Neural cell (in vitro differentiated cells): ENCODE measurements at regions not wholly inside any gene's neighbourhood (a gene's known extent, or its start where the extent isn't known, plus 50 kb on each side); places are given as distances from the start of the nearest gene placed in this dataset.

Source experiments
- EP300 ChIP-seq: fragments of 450-650 bp; conservative IDR thresholded peaks from 2 replicates; pipeline ENCODE4 v1.6.1; 2014; ENCODE audit warnings: antibody characterized with exemption, mild to moderate bottlenecking, moderate library complexity; ENCODE audit not compliant: poor library complexity, severe bottlenecking
- EZH2 ChIP-seq: fragments of 200-600, 300-800 bp; shearing (Covaris generic), sonication (generic); IDR thresholded peaks from 2 replicates; pipeline ENCODE4 v1.6.1; 2014; ENCODE audit warnings: antibody characterized with exemption, low read length, borderline replicate concordance, mild to moderate bottlenecking; ENCODE audit not compliant: insufficient read depth, poor library complexity, severe bottlenecking
- MXI1 ChIP-seq: fragments of 450-650 bp; conservative IDR thresholded peaks from 2 replicates; pipeline ENCODE4 v1.6.1; 2014; ENCODE audit warnings: antibody characterized with exemption, mild to moderate bottlenecking; ENCODE audit not compliant: poor library complexity, severe bottlenecking
- POLR2AphosphoS5 ChIP-seq: IDR thresholded peaks from 2 replicates; pipeline ENCODE4 v1.6.1; 2012
- RAD21 ChIP-seq: fragments of 450-650 bp; conservative IDR thresholded peaks from 2 replicates; pipeline ENCODE4 v1.6.1; 2014; ENCODE audit warnings: antibody characterized with exemption, mild to moderate bottlenecking, moderate library complexity
- SMC3 ChIP-seq: fragments of 450-650 bp; conservative IDR thresholded peaks from 2 replicates; pipeline ENCODE4 v1.6.1; 2014; ENCODE audit warnings: antibody characterized with exemption, mild to moderate bottlenecking, moderate library complexity; ENCODE audit not compliant: poor library complexity
- TAF1 ChIP-seq: IDR thresholded peaks from 2 replicates; pipeline ENCODE4 v1.6.1; 2012; ENCODE audit warnings: low read depth
- TF ChIP-seq, protein P1 (sequence below): fragments of 450-650 bp; IDR thresholded peaks from 2 replicates; pipeline ENCODE4 v1.5.1; 2014; ENCODE audit warnings: antibody characterized with exemption, mild to moderate bottlenecking, moderate library complexity; ENCODE audit not compliant: poor library complexity, severe bottlenecking
- TF ChIP-seq, protein P2 (sequence below): IDR thresholded peaks from 2 replicates; pipeline ENCODE4 v1.6.1; 2012; ENCODE audit warnings: borderline replicate concordance

DNA sequence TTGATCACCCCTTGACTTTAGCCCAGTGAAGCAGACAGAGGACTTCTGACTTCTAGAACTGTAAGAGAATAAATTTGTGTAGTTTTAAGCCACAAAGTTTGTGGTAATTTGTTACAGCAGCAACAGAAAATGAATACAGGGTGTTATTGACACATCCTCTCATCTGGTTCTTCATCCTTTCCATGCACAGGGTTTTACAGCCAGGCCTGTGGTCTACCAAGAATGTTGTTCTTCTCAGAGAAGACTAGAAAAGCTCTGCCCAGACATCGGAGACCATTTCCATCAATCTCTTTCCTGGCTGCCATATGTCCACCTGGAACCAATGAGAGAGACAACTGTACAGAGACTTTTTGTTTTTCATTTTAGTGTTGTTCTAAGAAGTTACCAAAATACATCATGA is 308.2 kb upstream of the AMIGO2 start:
- TF ChIP-seq POLR2AphosphoS5 (no peak), SMC3 (no peak), EZH2 (no peak), RAD21 (no peak), MXI1 (no peak), TAF1 (no peak), EP300 (no peak)
- TF ChIP-seq, protein P1, sequence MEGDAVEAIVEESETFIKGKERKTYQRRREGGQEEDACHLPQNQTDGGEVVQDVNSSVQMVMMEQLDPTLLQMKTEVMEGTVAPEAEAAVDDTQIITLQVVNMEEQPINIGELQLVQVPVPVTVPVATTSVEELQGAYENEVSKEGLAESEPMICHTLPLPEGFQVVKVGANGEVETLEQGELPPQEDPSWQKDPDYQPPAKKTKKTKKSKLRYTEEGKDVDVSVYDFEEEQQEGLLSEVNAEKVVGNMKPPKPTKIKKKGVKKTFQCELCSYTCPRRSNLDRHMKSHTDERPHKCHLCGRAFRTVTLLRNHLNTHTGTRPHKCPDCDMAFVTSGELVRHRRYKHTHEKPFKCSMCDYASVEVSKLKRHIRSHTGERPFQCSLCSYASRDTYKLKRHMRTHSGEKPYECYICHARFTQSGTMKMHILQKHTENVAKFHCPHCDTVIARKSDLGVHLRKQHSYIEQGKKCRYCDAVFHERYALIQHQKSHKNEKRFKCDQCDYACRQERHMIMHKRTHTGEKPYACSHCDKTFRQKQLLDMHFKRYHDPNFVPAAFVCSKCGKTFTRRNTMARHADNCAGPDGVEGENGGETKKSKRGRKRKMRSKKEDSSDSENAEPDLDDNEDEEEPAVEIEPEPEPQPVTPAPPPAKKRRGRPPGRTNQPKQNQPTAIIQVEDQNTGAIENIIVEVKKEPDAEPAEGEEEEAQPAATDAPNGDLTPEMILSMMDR, result no peak
- TF ChIP-seq, protein P2, sequence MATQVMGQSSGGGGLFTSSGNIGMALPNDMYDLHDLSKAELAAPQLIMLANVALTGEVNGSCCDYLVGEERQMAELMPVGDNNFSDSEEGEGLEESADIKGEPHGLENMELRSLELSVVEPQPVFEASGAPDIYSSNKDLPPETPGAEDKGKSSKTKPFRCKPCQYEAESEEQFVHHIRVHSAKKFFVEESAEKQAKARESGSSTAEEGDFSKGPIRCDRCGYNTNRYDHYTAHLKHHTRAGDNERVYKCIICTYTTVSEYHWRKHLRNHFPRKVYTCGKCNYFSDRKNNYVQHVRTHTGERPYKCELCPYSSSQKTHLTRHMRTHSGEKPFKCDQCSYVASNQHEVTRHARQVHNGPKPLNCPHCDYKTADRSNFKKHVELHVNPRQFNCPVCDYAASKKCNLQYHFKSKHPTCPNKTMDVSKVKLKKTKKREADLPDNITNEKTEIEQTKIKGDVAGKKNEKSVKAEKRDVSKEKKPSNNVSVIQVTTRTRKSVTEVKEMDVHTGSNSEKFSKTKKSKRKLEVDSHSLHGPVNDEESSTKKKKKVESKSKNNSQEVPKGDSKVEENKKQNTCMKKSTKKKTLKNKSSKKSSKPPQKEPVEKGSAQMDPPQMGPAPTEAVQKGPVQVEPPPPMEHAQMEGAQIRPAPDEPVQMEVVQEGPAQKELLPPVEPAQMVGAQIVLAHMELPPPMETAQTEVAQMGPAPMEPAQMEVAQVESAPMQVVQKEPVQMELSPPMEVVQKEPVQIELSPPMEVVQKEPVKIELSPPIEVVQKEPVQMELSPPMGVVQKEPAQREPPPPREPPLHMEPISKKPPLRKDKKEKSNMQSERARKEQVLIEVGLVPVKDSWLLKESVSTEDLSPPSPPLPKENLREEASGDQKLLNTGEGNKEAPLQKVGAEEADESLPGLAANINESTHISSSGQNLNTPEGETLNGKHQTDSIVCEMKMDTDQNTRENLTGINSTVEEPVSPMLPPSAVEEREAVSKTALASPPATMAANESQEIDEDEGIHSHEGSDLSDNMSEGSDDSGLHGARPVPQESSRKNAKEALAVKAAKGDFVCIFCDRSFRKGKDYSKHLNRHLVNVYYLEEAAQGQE, result no peak
